COLO668 (cell line): ENCODE measurements at regions not wholly inside any gene's neighbourhood (a gene's known extent, or its start where the extent isn't known, plus 50 kb on each side); places are given as distances from the start of the nearest gene placed in this dataset.
"Not testable (repeated sequence)": the region's sequence is repeated elsewhere in the genome, so short reads cannot be mapped to it uniquely, and the experiment has no call there.

ENCODE experiments used
- DNase-seq: peaks from one replicate; lab custom pipeline; 2025; ENCODE audit not compliant: unreplicated experiment; lab: John Stamatoyannopoulos, UW

DNA sequence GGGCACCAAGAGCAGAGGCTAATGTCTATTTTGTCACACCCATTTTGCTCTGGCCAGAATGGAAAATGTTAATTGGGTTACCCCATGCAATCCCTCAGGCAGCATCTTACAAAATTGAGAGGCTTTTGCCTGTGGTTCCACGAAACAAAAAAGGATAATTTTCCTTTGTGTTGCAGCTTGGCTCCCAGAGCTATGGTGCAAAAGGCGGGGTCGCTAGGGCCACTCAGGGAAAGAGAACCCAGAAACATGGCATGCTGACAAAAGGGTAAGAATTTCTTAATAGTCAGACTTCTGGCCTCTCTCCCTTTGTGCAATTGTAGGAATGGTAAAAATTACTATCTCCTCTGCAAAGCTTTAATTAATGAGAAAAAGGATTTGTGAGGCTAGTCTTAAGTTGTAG lies 119.6 kb upstream of the BANK1 start:
- DNase-seq, result no peak

DNA sequence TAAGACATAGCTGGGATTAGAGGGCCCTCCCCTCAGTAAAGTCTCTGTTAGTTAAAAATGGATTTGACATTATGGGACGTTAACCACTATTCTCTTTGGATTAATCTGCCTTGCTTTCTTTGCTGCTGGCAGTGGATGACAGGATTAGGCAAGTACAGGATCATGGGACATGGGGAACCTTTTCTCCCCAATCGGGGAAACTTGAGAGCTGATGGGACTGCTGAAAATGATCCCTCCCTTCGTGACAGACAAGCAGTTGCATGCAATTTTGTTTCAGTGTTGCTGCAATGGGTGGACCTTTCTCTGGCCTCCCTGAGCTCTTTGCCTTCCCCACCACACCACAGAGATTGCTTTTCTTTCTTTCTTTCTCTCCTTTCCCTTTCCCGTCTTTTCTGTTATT lies 120.2 kb upstream of the BANK1 start:
- no peak for DNase-seq

DNA sequence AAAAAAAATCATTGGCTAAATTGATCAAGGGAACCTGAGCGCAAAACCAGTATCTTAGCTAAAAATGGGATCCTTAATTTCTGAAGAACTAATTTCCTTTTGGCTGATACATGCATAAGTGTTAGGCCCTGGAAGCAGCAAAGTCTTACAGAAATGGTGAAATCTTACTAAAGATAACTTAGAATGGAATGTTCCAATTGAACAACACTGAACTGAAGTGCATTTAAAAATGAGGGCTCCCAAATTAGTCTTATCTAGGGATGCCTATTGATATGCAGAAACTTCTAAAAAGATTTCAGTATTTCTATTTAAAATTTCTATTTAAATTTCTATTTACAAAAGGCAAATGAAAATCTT lies 120.7 kb upstream of the BANK1 start:
- DNase-seq, result no peak

DNA sequence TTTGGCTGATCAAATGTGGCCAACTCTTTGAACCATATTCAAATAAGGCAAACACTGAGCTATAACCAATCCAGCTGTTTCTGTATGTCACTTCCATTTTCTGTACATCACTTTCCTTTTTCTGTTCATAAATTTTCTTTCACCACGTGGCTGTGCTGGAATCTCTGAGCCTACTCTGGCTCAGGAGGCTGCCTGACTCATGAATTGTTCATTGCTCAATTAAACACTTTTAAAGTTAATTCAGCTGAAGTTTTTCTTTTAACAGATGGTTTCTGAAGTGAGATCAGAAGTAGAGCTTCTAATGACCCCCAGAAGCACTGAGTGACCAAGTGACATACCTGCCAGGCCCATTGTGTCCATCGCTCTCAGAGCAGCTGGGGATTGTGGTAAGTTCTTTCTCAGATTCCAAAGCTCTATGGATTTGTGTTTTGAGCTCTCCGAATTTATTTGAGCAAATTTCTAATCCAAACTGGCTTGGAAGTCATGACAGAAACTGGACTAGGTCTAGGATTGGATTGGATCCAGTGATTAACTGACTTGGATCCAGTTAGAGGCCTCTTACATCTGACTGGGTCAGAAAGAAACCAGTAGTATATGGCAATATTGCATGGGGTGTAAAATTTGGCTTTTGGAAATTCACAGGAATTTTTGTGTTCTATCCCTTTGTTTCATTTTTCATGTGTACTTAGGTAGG lies 121.2 kb upstream of the BANK1 start:
- no peak for DNase-seq

DNA sequence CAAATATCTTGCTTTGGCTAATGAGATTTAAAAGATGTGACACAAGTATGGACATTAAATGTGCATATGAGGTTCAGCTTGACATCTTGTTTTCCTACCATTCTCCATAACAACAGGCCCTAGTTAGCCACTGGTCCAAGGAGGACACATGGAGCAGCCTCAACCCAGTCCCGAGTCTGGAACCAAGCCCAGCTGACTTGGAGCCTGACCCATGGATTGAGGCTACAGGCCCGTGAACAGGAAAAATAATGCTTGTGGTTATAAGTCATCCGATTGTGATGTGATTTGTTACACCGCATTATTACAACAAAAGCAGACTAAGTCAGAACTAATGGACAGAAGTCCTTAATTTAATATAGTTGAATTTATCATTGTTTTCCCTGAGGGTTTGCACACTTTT lies 123.2 kb upstream of the BANK1 start:
- no peak for DNase-seq

DNA sequence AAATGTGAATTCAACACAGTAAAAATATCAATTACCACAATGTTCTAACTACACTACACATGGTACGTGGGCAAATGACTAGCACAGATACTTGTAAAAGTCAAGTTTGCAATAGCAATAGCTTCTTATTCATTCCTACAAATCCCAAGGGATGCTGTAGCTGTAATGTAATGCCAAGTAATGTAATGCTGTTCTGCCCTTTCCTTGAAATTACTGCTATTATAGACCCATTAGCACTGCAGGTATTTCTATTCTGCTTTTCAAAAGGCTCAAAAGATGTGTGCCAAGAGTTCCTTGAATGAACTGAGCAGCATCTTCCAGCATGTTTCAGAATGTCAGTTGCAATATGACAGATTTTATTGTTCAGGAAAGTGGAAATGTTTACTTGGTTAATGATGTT lies 129.9 kb upstream of the BANK1 start:
- DNase-seq, result no peak

DNA sequence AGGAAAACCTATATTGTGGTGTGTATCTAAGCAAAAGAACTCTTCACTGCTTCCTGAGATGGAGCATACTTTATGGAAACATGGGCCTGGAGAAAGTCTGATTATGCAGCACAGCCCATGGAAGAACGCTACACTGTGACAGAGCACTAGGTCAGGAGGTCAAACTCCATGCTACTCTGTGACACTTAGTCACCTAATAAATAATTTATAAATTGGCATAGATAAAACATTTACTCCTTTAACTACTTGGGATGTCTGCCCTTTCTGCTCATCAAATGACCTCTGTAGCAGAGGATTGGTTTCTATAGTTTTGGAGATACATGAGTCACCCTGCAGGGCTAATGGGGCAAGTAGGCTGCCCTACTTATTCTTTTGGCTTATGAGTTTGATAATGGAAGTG lies 134.7 kb upstream of the BANK1 start:
- no peak for DNase-seq

DNA sequence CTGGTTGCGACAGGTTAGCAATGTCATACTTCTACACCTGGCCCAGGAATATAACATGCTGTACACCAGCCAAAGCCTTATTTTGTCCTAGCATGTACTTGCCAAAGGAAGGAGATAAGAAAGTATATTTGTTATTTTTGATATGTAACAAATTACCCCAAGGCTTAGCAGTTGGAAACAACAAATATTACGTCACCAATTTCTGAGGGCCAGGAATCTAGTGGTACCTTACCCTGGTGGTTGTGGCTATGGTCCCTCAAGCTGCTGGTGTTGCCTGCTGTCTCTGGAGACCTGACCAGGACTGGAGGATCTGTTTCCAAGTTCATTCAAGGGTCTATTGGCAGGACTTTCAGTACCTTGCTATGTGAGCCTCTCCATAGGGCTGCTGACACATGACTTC lies 135.5 kb upstream of the BANK1 start:
- no peak for DNase-seq

DNA sequence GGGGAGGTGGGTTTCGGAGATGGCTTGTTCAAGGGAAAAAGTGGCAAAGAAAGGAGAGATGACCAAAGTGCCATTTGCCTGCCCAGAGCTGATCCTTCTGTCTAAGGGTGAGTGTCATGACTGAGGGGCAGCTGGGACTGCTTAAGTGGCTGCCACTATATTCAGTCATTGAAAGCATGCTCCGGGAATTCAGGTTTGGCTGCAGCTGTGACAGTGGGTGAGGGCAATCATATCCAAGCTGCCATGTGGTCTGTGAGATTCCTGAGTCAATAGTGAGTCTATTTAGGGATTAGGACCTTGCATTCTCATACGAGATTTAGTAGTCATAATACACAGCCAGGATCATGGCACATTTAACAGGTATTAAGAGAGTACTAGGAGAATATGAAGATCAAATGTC lies 138.8 kb upstream of the BANK1 start:
- DNase-seq, result no peak

DNA sequence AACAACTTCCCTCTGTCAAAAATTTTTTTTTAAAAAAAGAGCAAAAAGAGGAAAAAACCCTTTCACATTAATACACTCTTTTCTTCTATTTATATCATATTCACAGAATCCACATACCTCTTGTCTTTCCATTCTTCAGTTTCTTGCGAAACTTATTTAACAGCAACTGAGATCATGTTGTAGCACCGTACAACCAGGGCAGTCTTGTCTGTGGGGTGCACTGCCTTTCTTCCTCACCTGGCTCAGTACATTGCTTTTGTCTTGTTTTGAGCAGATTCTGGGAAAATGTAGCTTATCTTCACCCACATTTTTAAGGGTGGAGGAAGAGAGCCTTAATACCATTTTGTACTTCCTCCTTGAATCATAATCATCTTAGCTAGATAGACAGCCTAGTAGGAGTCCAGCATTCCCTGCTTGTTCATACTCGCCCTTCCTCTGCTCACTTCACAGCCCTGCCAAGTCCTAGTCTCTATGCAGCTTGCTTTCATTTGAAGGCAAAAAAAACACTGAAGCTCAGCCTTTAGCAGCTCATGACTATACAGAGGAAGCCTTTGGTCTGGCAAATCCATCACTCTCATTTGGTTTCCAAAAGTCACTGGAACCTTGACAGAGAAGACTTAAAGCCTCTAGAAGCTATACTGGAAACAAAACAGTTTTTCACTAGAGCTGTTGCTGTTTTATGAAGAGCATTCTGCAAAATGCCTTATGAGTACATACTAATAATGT lies 140.6 kb upstream of the BANK1 start:
- no peak for DNase-seq

DNA sequence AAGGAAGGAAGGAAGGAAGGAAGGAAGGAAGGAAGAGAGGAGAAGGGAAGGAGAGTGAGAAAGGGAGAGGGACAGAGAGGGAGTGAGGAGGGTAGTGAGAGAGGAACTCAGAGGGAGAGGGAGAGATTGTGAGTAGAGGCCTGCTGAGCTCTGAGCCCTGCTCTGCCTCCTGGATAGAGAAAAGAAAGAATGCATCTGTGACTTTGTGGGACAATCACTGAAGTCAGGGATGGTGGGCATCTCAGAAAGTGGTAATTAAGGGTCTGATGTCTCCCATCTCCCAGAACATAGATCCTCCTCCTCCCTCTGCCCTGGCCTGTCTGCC lies 142.9 kb upstream of the BANK1 start:
- DNase-seq, result no peak

DNA sequence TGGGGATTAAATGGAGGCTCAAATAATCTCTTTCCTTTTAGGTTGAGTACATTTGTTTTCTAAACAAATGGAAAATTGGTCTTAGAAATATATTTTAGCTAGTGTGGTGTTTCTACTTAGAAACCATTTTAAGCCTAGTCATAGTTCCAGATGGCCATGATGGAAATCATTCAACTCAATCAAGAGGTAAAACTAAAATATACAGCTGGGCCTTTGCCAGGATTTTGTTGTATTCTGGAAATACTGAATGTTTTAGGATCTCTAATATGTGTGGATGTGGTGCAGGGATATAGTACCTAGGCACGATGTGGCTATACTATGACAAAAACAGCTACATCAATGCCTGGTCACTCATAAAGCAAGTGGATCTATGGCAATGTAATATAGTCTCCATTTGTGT lies 146.0 kb upstream of the BANK1 start:
- no peak for DNase-seq

DNA sequence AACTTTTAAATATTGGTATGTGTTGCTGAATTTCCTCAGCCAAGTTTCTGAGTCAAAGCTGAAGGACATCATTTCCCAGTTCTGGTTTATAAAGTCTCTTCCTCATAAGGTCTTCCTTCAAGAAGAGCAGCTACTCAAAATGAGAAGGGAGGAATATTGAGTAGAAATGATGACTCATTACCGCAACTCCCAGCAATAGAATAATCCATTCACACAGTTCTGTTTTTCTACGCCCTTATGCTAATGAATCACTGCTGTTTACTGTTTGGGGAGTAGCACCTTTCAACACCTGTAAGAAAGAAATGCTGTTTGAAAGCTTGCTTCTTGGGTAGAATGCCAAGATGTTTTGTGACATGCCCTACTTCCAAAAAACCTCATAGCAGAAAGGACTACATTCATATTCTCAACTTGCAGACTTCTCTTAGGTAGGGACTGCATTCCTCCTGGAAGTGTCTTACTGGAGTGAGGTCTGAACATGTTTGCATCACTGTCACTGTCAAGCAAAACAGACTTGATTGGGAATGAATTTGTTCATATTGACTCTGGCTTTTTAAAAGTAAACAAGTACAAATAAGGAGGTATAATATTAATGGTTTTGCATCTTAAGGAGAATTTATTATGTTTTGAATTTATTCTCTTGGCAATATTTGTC lies 147.2 kb upstream of the BANK1 start:
- no peak for DNase-seq

DNA sequence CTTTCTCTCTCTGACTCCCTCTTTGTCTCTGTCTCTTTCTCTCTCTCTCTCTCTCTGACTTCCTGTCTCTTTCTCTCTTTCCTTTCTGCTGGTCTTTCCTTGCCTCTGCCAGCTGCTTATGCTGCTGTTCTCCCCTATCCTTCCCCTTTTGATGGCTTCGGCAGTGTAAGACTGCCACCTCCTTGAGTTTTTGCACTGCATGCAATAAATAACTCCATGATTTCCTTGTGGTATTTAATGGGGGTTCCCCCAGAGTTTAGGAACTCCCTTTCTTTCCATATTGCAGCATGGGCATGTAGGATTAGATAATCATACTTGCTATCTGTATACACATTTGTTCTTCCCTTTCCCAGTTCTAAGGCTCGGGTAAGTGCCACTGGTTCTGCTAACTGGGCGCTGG lies 157.8 kb upstream of the BANK1 start:
- not testable (repeated sequence) for DNase-seq

DNA sequence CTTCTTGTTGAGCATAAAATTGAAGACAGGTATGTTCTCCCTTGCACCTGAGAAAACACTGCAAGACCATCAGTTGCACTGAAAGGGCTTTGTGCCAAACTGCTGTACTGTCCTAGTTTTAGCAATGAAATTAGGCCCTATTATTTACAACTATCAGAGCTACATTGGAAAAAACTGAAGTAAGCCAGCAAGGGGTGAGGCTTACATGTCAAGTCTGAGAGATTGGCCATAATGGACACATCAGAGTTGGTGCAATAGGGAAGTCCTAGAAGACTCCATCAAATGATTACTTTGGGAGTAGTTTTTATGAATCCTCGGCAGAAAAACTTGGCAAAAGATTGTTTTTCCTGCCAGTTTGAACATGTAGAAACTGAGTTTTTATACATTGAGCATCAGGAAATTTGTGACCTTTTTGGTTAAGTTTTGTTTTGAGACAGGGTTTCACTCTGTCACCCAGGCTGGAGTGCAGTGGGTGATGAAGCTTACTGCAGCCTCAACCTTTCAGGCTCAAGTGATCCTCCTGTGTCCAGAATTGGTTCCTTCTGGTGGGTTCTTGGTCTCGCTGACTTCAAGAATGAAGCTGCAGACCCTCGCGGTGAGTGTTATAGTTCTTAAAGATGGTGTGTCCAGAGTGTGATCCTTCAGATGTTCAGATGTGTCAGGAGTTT lies 160.1 kb upstream of the BANK1 start:
- no peak for DNase-seq

DNA sequence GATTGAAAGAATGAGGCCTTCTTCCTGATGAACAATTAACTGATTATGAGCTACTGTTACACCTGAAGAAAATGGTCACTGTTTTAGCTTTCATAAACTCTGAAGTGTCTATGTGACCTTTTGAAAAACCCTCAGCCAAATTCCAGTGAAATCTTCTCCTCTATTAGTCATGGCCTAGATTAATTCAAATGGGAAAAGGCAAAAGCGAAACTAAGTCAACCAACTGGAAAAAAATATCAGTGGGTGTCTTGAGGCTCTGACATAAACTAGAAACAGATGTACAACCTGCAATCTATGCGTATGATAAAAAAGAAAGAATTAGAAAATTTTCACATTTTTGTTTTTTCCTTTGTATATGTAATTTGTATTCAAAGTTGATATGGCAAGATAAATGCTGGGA lies 169.4 kb upstream of the BANK1 start:
- DNase-seq, result no peak

DNA sequence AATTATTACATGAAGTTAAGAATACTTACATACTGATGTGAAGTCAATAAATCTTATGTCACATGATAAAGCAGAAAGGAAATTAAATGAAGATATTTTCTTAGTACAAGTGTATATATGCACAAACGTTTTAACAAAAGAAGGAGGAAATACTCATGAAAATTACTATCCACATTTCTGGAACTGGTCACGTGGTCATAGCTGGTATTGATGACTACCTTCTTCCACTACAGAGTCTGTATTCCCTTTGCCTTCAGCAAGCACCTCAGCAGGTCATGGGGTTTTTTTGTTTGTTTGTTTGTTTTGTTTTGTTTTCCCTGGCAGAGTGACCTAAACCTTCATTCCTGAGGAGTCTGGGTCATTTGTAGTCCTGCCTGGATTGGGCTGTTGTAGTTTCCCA lies 174.9 kb upstream of the BANK1 start:
- DNase-seq, result no peak

DNA sequence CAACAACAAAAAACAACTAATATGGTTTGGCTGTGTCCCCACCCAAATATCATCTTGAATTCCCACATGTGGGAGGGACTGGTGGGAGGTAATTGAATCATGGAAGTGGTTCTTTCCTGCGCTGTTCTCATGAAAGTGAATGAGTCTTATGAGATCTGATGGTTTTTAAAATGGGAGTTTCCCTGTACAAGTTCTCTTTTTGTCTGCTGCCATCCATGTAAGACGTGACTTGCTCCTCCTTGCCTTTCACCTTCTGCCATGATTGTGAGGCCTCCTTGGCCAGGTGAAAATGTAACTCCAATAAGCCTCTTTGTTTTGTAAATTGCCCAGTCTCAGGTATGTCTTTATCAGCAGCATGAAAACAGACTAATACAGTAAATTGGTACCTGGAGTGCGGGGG lies 183.5 kb upstream of the BANK1 start:
- DNase-seq, result not testable (repeated sequence)

DNA sequence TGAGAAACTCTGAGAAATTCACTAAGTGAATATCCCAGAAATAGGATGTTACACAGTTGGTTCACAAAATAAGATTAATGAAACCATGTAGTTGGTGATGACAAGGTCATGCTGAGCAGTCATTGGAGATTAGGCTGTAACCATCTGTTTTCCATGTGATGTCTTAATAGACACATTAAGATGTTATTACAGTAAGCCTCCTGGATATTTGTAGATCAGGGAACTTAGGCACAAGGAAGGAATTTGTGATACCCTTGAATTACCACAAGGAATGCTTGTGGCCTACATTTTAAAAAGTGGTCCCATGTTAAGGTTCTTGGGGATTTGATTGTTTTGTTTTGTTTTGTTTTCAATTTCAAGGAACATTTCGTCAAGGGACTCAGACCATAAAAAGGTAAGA lies 185.6 kb upstream of the BANK1 start:
- DNase-seq, result no peak

DNA sequence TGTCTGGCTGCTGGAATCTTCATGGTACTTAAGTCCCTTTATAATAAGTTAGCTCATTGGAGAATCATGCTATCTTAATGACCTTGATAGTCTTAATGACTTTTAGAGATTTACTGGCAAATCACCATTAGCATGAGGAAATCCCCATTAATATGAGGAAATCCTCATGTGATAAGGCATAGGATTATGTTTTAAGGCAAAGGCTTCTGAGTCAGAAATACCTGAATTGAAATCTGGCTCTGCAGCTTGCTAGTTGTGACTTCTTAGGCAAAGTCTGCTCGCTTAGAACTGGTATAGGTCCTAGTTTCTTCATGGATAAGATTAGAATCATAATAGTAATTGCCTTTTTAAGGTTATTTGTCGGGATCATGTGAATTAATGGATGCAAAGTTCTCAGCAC lies 190.2 kb upstream of the BANK1 start:
- DNase-seq, result no peak

DNA sequence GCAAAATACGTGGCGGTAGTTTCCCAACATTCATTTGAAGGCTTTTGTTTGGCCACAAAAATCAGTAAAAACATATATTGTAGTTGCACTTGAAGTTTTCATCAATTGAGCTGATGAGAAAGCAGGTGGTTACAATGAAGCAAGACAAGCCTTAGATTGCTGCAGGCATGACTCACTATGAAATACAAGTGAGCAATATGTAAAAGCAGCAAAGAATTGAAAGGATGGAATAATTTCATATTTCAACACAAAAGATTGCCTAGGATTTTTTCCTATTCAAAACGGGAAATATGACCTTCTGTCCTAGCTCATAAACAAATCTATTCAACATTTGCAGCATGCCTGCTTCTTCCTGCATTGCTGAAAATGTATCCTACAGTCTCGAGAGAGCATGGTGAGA lies 190.9 kb upstream of the BANK1 start:
- no peak for DNase-seq
